ENCODE measurements at regions not wholly inside any gene's neighbourhood (a gene's known extent, or its start where the extent isn't known, plus 50 kb on each side); places are given as distances from the start of the nearest gene placed in this dataset.

DNA sequence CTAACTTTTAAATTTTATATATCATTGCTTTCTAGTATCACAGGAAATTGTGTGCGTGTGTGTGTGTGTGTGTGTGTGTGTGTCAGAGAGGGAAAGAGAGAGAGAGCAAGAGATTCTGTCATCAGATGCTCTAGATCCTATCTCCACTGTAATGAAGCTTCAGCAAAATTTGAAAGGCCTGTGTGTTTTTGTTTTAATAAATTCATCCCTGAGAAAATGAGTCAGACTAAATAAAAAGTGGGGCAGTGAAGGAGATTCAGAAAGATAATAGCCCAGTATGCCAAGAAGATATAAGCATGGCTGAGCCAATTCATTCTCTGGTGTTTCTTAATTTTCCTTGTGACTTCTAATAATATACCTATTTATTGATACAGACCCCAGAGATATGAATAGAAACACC is 184.2 kb upstream of the TMEM196 start:
- Histone ChIP-seq H3K4me3 (ENCODE audit: extremely low read depth in 1 of 4, insufficient read depth in 2 of 4, low read depth in 3 of 4, low read length in 4 of 4) (no peak overlapping the region), H3K18ac (ENCODE audit: extremely low read depth, low read length) (no peak overlapping the region), H4K8ac (ENCODE audit: extremely low read depth, insufficient read depth, low read length) (no peak overlapping the region), H4K91ac (replicated peaks; ENCODE audit: insufficient read length, low read length) (no peak overlapping the region), H3K4me1 (replicated peaks in 1 of 4; ENCODE audit: control insufficient read depth in 3 of 4, insufficient read depth in 4 of 4, low read length in 3 of 4) (no peaks in the 10 kb centered on the region), H4K5ac (ENCODE audit: insufficient read length, low read depth, low read length) (no peak overlapping the region), H3K79me2 (ENCODE audit: control insufficient read depth in 1 of 2, insufficient read depth in 2 of 2, low read length in 2 of 2) (no peaks in the 10 kb centered on the region), H2BK5ac (ENCODE audit: low read depth, low read length) (no peak overlapping the region), H2BK120ac (replicated peaks; ENCODE audit: low read depth, low read length) (no peak overlapping the region), H2BK15ac (ENCODE audit: low read length) (no peak overlapping the region), H2BK20ac (ENCODE audit: low read length) (no peak overlapping the region), H2AFZ (ENCODE audit: low read length) (no peak overlapping the region), H3K27ac (ENCODE audit: low read depth, low read length) (no peak overlapping the region), H3K4me2 (ENCODE audit: insufficient read depth in 1 of 2, low read depth in 2 of 2, low read length in 2 of 2) (no peak overlapping the region), H3K56ac (replicated peaks; ENCODE audit: insufficient read length, low read depth, low read length) (no peak overlapping the region), H2AK5ac (ENCODE audit: low read depth, low read length) (no peak overlapping the region), H3K4ac (replicated peaks; ENCODE audit: insufficient read length, low read depth, low read length) (no peak overlapping the region), H3K27me3 (replicated peaks in 1 of 4; ENCODE audit: control insufficient read depth in 3 of 4, extremely low read depth in 1 of 4, insufficient read depth in 3 of 4, low read length in 3 of 4) (no peaks in the 10 kb centered on the region), H3K14ac (ENCODE audit: insufficient read length) (no peak overlapping the region), H3K36me3 (ENCODE audit: control insufficient read depth in 2 of 4, insufficient read depth in 4 of 4, low read length in 3 of 4) (peaks cover 7 to 76% (median 46%) of the 10 kb centered on the region in 4 experiments; a peak in 7 of 8 replicates), H4K20me1 (replicated peaks in 1 of 2; ENCODE audit: control insufficient read depth in 1 of 2, insufficient read depth in 2 of 2, low read length in 2 of 2) (no peaks in the 10 kb centered on the region), H3K9ac (replicated peaks in 1 of 4; ENCODE audit: extremely low read depth in 1 of 4, low read depth in 3 of 4, low read length in 3 of 4) (no peak overlapping the region), H3K9me3 (ENCODE audit: insufficient read depth in 2 of 2, low read depth in 1 of 2, low read length in 1 of 2) (peaks cover 25 to 31% of the 10 kb centered on the region in 2 experiments), H3K23ac (ENCODE audit: insufficient read length) (no peak overlapping the region), H3K79me1 (ENCODE audit: low read depth, low read length) (no peaks in the 10 kb centered on the region), H3K23me2 (ENCODE audit: low read depth, low read length) (no peaks in the 10 kb centered on the region), H2BK12ac (ENCODE audit: low read depth, low read length) (no peak overlapping the region)
- ChIA-PET CTCF (ENCODE audit: partially characterized antibody) (no interaction called here), POLR2A (ENCODE audit: partially characterized antibody) (no interaction called here)
- TF ChIP-seq PHF8 (conservative IDR thresholded peaks at IDR 0.05; ENCODE audit: low read depth, low read length) (no peak), ZNF274 (IDR thresholded peaks at IDR 0.05; ENCODE audit: borderline replicate concordance, extremely low read depth, low read length) (no peak), RNF2 (IDR thresholded peaks at IDR 0.05; ENCODE audit: borderline replicate concordance, low read depth, low read length, missing control alignments, poor library complexity, severe bottlenecking) (no peak), RXRA (IDR thresholded peaks at IDR 0.05; ENCODE audit: insufficient read depth, low read depth, low read length) (no peak), CBX5 (IDR thresholded peaks at IDR 0.05; ENCODE audit: low read depth, low read length) (no peak), SUZ12 (IDR thresholded peaks at IDR 0.05; ENCODE audit: low read length) (no peak), CHD1 (IDR thresholded peaks at IDR 0.05; ENCODE audit: low read depth, low read length) (no peak)
- TF ChIP-seq, protein P1, sequence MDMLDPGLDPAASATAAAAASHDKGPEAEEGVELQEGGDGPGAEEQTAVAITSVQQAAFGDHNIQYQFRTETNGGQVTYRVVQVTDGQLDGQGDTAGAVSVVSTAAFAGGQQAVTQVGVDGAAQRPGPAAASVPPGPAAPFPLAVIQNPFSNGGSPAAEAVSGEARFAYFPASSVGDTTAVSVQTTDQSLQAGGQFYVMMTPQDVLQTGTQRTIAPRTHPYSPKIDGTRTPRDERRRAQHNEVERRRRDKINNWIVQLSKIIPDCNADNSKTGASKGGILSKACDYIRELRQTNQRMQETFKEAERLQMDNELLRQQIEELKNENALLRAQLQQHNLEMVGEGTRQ (IDR thresholded peaks at IDR 0.05; ENCODE audit: low read length) = no peak
- DNase-seq (ENCODE audit: low read depth in 1 of 2, low spot score in 2 of 2) (no peak), FAIRE-seq (no peak)
- WGBS, 2 experiments (ENCODE audit: extremely low coverage in 1 of 2, insufficient coverage in 1 of 2, insufficient read length in 1 of 2, insufficient replicate concordance in 2 of 2, low coverage in 1 of 2, low lambda C conversion rate in 2 of 2, missing lambda C conversion rate in 1 of 2) = 83% methylated on average over 1 of the region's 1 CpG; no CpG with 5 or more reads in 1 of the 2 experiments

All from H1 (cell line).